NT2/D1 (cell line): ENCODE measurements at regions not wholly inside any gene's neighbourhood (a gene's known extent, or its start where the extent isn't known, plus 50 kb on each side); places are given as distances from the start of the nearest gene placed in this dataset.

Experiments used
- SUZ12 ChIP-seq: IDR thresholded peaks from 2 replicates; pipeline ENCODE4 v1.6.1; 2011; ENCODE audit not compliant: insufficient read length, insufficient read depth; ENCODE audit errors: extremely low read depth
- ZNF274 ChIP-seq: IDR thresholded peaks from 2 replicates; pipeline ENCODE4 v1.6.1; 2011; ENCODE audit warnings: mild to moderate bottlenecking, low read depth, low read length

DNA sequence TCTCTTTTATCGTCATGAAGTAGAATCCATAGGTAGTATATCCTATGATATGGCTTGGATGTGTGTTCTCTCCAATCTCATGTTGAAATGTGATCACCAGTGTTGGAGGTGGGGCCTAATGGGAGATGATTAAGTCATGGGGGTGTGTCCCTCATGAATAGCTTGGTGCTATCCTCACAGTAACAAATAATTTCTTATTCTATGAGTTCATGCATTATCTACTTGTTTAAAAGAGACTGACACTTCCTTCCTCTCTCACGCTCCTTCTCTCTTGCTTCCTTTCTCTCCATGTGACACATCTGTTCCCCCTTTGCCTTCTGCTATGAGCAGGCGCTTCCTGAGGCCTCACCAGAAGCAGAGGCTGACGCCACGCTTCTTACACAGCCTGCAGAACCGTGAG is 165.6 kb downstream of the MREG start:
- TF ChIP-seq SUZ12 (no peak), ZNF274 (no peak)
